GM12891 (cell line): ENCODE measurements at regions not wholly inside any gene's neighbourhood (a gene's known extent, or its start where the extent isn't known, plus 50 kb on each side); places are given as distances from the start of the nearest gene placed in this dataset.

ENCODE experiments used
- POLR2A ChIP-seq: IDR thresholded peaks from 2 replicates; pipeline ENCODE4 v1.6.1; 2011; ENCODE audit warnings: low read depth, low read length, control low read depth
- POLR2AphosphoS5 ChIP-seq: IDR thresholded peaks from 2 replicates; pipeline ENCODE4 v1.6.1; 2011; ENCODE audit warnings: low read depth, low read length, control low read depth
- POU2F2 ChIP-seq: IDR thresholded peaks from 2 replicates; pipeline ENCODE4 v1.6.1; 2011; ENCODE audit warnings: low read depth, mild to moderate bottlenecking, control low read depth, low read length, moderate library complexity
- SPI1 ChIP-seq: IDR thresholded peaks from 2 replicates; pipeline ENCODE4 v1.6.1; 2011; ENCODE audit warnings: low read depth, low read length, control low read depth
- TAF1 ChIP-seq: IDR thresholded peaks from 2 replicates; pipeline ENCODE4 v1.6.1; 2011; ENCODE audit warnings: low read depth, low read length, control low read depth

GRCh38 chr13:111485491-111486250 lies 165.2 kb downstream of the TEX29 start:
- TF ChIP-seq POLR2A: no peak
- no peak for TF ChIP-seq POLR2AphosphoS5
- TF ChIP-seq SPI1: no peak
- TF ChIP-seq TAF1: no peak
- no peak for TF ChIP-seq POU2F2
